OCI-LY7 (cell line): ENCODE measurements at regions not wholly inside any gene's neighbourhood (a gene's known extent, or its start where the extent isn't known, plus 50 kb on each side); places are given as distances from the start of the nearest gene placed in this dataset.

Experiments
- BruUV-seq: library from RNA; stranded (reverse); fragments of 400-500 nt; replicated peaks from 2 replicates; lab custom pipeline; 2021; lab: Mats Ljungman, UMichigan
- CTCF ChIA-PET: fragments of 300-600 bp; sonication (Branson Sonifier 250); formaldehyde crosslinking; loops from one replicate; lab custom pipeline; 2022; ENCODE audit warnings: antibody characterized with exemption; ENCODE audit not compliant: unreplicated experiment; lab: Charles Lee
- POLR2A ChIA-PET: fragments of 300-600 bp; sonication (Branson Sonifier 250); formaldehyde crosslinking; loops from one replicate; lab custom pipeline; 2022; ENCODE audit warnings: antibody characterized with exemption; lab: Charles Lee
- DNase-seq: peaks from one replicate; pipeline ENCODE4 v3.0.0-alpha.2; 2015; ENCODE audit warnings: low spot score
- H2AFZ ChIP-seq: fragments of 200-600 bp; sonication (generic), shearing (Covaris generic); 2 replicates; pipeline ENCODE4 v1.6.1; 2014; ENCODE audit warnings: mild to moderate bottlenecking, antibody characterized with exemption, low read length, moderate library complexity
- H3K27ac ChIP-seq: fragments of 200-600 bp; sonication (generic); 2 replicates; pipeline ENCODE4 v1.5.1; 2014; ENCODE audit warnings: mixed run types, low read depth, mild to moderate bottlenecking, moderate library complexity, low read length, inconsistent platforms; ENCODE audit not compliant: poor library complexity, severe bottlenecking
- H3K36me3 ChIP-seq: fragments of 200-600 bp; sonication (generic); 2 replicates; pipeline ENCODE4 v1.6.1; 2014; ENCODE audit warnings: mild to moderate bottlenecking, antibody characterized with exemption, low read length, moderate library complexity, mixed read lengths; ENCODE audit not compliant: insufficient read depth
- H3K4me1 ChIP-seq: fragments of 200-600 bp; sonication (generic); 2 replicates; pipeline ENCODE4 v1.5.1; 2014; ENCODE audit warnings: mild to moderate bottlenecking, low read length; ENCODE audit not compliant: insufficient read depth, poor library complexity, severe bottlenecking
- H3K4me2 ChIP-seq: fragments of 200-600 bp; sonication (generic); 2 replicates; pipeline ENCODE4 v1.6.1; 2014; ENCODE audit warnings: mild to moderate bottlenecking, low read length
- H3K4me3 ChIP-seq: fragments of 200-600 bp; sonication (generic); 2 replicates; pipeline ENCODE4 v1.5.1; 2014; ENCODE audit warnings: mild to moderate bottlenecking, low read depth, low read length; ENCODE audit not compliant: poor library complexity, severe bottlenecking
- H3K79me2 ChIP-seq: fragments of 200-600 bp; sonication (generic); 2 replicates; pipeline ENCODE4 v1.6.1; 2016; ENCODE audit warnings: low read depth, mild to moderate bottlenecking, low read length, moderate library complexity, mixed read lengths; ENCODE audit not compliant: insufficient read depth
- H3K9me2 ChIP-seq: fragments of 200-600 bp; sonication (generic); 2 replicates; pipeline ENCODE4 v1.6.1; 2016; ENCODE audit warnings: mild to moderate bottlenecking, low read length, mixed read lengths; ENCODE audit not compliant: insufficient read depth
- H3K9me3 ChIP-seq: fragments of 200-600 bp; sonication (generic); 2 replicates; pipeline ENCODE4 v1.6.1; 2014; ENCODE audit warnings: mild to moderate bottlenecking, mixed run types, low read length, mixed read lengths
- H4K20me1 ChIP-seq: fragments of 200-600 bp; sonication (generic); 2 replicates; pipeline ENCODE4 v1.6.1; 2014; ENCODE audit warnings: mild to moderate bottlenecking, antibody characterized with exemption, low read length, moderate library complexity, mixed read lengths; ENCODE audit not compliant: insufficient read depth
- CTCF ChIP-seq: fragments of 200-600 bp; sonication (generic); conservative IDR thresholded peaks from 2 replicates; pipeline ENCODE4 v1.5.1; 2014; ENCODE audit warnings: mild to moderate bottlenecking, antibody characterized with exemption, low read length, moderate library complexity, mixed read lengths
- EZH2phosphoT487 ChIP-seq: fragments of 200-600 bp; sonication (generic); IDR thresholded peaks from 2 replicates; pipeline ENCODE4 v1.6.1; 2018; ENCODE audit warnings: low read depth, borderline replicate concordance, mild to moderate bottlenecking, mixed run types, antibody characterized with exemption, low read length, moderate library complexity, mixed read lengths
- intact Hi-C: fragments of 100-400 bp; cut with micrococcal nuclease; formaldehyde crosslinking; loops from one replicate; pipeline ENCODE4 v1.10.0; 2022; ENCODE audit not compliant: unreplicated experiment

- no peaks in the 10 kb centered on the region for H3K36me3 ChIP-seq
- H3K4me1 ChIP-seq = peaks cover 15% of the 10 kb centered on the region
- no peak overlapping the region for H3K4me2 ChIP-seq
- CTCF ChIA-PET = interaction anchor here (1.5 kb wide), 1 partner anchor 20 kb away, joined by 4 read pairs; no protein-coding TSS in a partner anchor
- no peak overlapping the region for H3K4me3 ChIP-seq
- no peaks in the 10 kb centered on the region for H4K20me1 ChIP-seq
- H3K9me2 ChIP-seq = no peaks in the 10 kb centered on the region
- no peaks in the 10 kb centered on the region for H3K9me3 ChIP-seq
- TF ChIP-seq EZH2phosphoT487 (no peak), CTCF (no peak)
- H3K79me2 ChIP-seq = no peaks in the 10 kb centered on the region
- intact Hi-C loops = no loop called here
- POLR2A ChIA-PET = interaction anchor here (0.5 to 0.8 kb wide), 2 partner anchors 29 to 31 kb away, joined by 3 to 4 read pairs; no protein-coding TSS in a partner anchor
- no peak for DNase-seq
- no peak overlapping the region for H3K27ac ChIP-seq
- H2AFZ ChIP-seq = no peak overlapping the region
- BruUV-seq = no TSS peak
Observed at GRCh38 chr10:62705789-62706188, 98.7 kb upstream of the ADO start.

GRCh38 chr10:62707810-62708209, 96.7 kb upstream of the ADO start:
- Histone ChIP-seq H3K4me2 (peak overlapping the region; percentile 2; the same call in 1 of the 2 replicates), H3K27ac (no peak overlapping the region), H3K4me3 (no peak overlapping the region), H2AFZ (no peak overlapping the region), H3K9me3 (0 out of 2 replicates have a peak, but pooled peaks cover 3% of the 10 kb centered on the region), H3K36me3 (no peaks in the 10 kb centered on the region), H3K79me2 (no peaks in the 10 kb centered on the region), H3K9me2 (no peaks in the 10 kb centered on the region), H4K20me1 (no peaks in the 10 kb centered on the region), H3K4me1 (peaks cover 15% of the 10 kb centered on the region)
- CTCF ChIA-PET = interaction anchor here (0.6 kb wide), 1 partner anchor 224 kb away, joined by 4 read pairs; no protein-coding TSS in a partner anchor
- intact Hi-C loops = no loop called here
- TF ChIP-seq CTCF (no peak), EZH2phosphoT487 (no peak)
- no TSS peak for BruUV-seq
- DNase-seq = no peak
- POLR2A ChIA-PET = interaction anchor here (1.0 to 1.4 kb wide), 5 partner anchors 20 to 37 kb away, joined by 3 to 5 read pairs (median 3); no protein-coding TSS in a partner anchor

- ChIA-PET CTCF (no interaction called here), POLR2A (interaction anchor here (1.0 to 1.4 kb wide), 3 partner anchors 19 to 29 kb away, joined by 3 to 4 read pairs (median 3); no protein-coding TSS in a partner anchor)
- Histone ChIP-seq H3K36me3 (no peaks in the 10 kb centered on the region), H2AFZ (0 out of 2 replicates have a peak overlapping the region, but pooled peaks have one; percentile 3), H3K9me3 (0 out of 2 replicates have a peak, but pooled peaks cover 3% of the 10 kb centered on the region), H3K27ac (no peak overlapping the region), H3K4me3 (no peak overlapping the region), H4K20me1 (no peaks in the 10 kb centered on the region), H3K79me2 (no peaks in the 10 kb centered on the region), H3K9me2 (no peaks in the 10 kb centered on the region), H3K4me1 (peaks cover 15% of the 10 kb centered on the region), H3K4me2 (no peak overlapping the region)
- no TSS peak for BruUV-seq
- TF ChIP-seq EZH2phosphoT487 (no peak), CTCF (no peak)
- intact Hi-C loops = no loop called here
- no peak for DNase-seq
Observed at GRCh38 chr10:62708569-62708968, 96.0 kb upstream of the ADO start.
